Right lobe of liver (tissue), 6 donors: ENCODE measurements at regions not wholly inside any gene's neighbourhood (a gene's known extent, or its start where the extent isn't known, plus 50 kb on each side); places are given as distances from the start of the nearest gene placed in this dataset.

Experiments used
- ATAC-seq, 4 donors: fragments of 200-7000 bp; cut with Tn5 transposase; one replicate each; pipeline ENCODE4 v1.9.1; 2020; ENCODE audit warnings: mild to moderate bottlenecking in 4 of 4, moderate library complexity in 4 of 4
- DNase-seq, 3 donors: peaks; one replicate each; pipeline ENCODE4 v3.0.0-alpha.2; 2020
- H3K27ac ChIP-seq, 3 donors: fragments of 200-600 bp; one replicate each; pipeline ENCODE4 v1.8.0; 2022
- H3K27me3 ChIP-seq, 2 donors: fragments of 200-600 bp; one replicate each; pipeline ENCODE4 v1.8.0; 2022
- H3K36me3 ChIP-seq, 4 donors: fragments of 200-600 bp; sonication (generic) in 1 of 4; one replicate each; pipeline versions ENCODE4 v1.5.1 to v1.8.0; 2017 to 2022; ENCODE audit warnings: control low read depth in 1 of 4
- H3K4me1 ChIP-seq, 4 donors: fragments of 200-600 bp; sonication (generic) in 1 of 4; one replicate each; pipeline versions ENCODE4 v1.5.1 to v1.8.0; 2017 to 2022; ENCODE audit warnings: control low read depth in 1 of 4
- H3K4me3 ChIP-seq, 3 donors: fragments of 200-600 bp; one replicate each; pipeline ENCODE4 v1.8.0; 2022
- H3K9me3 ChIP-seq, 4 donors: fragments of 200-600 bp; sonication (generic) in 1 of 4; one replicate each; pipeline versions ENCODE4 v1.5.1 to v1.8.0; 2017 to 2022; ENCODE audit warnings: control low read depth in 1 of 4
- CTCF ChIP-seq, 4 donors: fragments of 200-600 bp in 3 of 4; fragments of 450-650 bp in 1 of 4; IDR thresholded peaks; one replicate each; pipeline versions ENCODE4 v1.5.1 to v1.8.0; 2016 to 2022; ENCODE audit warnings: antibody characterized with exemption in 4 of 4, mild to moderate bottlenecking in 2 of 4
- POLR2A ChIP-seq: fragments of 450-650 bp; IDR thresholded peaks from one replicate; pipeline ENCODE4 v1.6.1; 2017; ENCODE audit warnings: antibody characterized with exemption, mild to moderate bottlenecking
- WGBS: methylation state at CpG from one replicate; pipeline ENCODE4 v1.1.6; 2018; ENCODE audit warnings: low coverage, low lambda C conversion rate; ENCODE audit not compliant: insufficient coverage; ENCODE audit errors: missing lambda C conversion rate; 5-methylcytosine and 5-hydroxymethylcytosine counted together
- intact Hi-C, 2 donors: fragments of 100-400 bp; cut with DNase I; formaldehyde crosslinking; loops; one replicate each; pipeline versions ENCODE4 v1.11.2 to v1.14.1; 2022
- donor health status: DM: no; HTN: yes; CAD: no.
- donor health status: DM: no; HTN: no; CAD: no.
- donor health status: DM: no; HTN: no; CAD: no.
- donor health status: DM: no; HTN: yes; CAD: no.
- donor health status: DM: no; HTN: yes; CAD: no.

- no peaks in the 10 kb centered on the region for H3K27me3 ChIP-seq
- TF ChIP-seq POLR2A, result no peak
- TF ChIP-seq CTCF (IDR thresholded peaks at IDR 0.05), result no peak
- intact Hi-C loops, result no loop called here
- no peaks in the 10 kb centered on the region for H3K4me1 ChIP-seq
- no peak overlapping the region for H3K4me3 ChIP-seq
- 17% methylated on average over 2 of the region's 2 CpGs for WGBS
- no peak overlapping the region for H3K27ac ChIP-seq
- DNase-seq (no peak), ATAC-seq (no peak)
- H3K36me3 ChIP-seq, result no peaks in the 10 kb centered on the region
- H3K9me3 ChIP-seq, result no peaks in the 10 kb centered on the region
Observed at GRCh38 chr10:6657196-6657595, 77.1 kb upstream of the PRKCQ start.

GRCh38 chr10:6654571-6654970, 74.5 kb upstream of the PRKCQ start:
- Histone ChIP-seq H3K9me3 (no peaks in the 10 kb centered on the region), H3K36me3 (no peaks in the 10 kb centered on the region), H3K4me1 (no peaks in the 10 kb centered on the region), H3K27ac (no peak overlapping the region), H3K27me3 (no peaks in the 10 kb centered on the region), H3K4me3 (no peak overlapping the region)
- no peak for DNase-seq
- WGBS, result 68% methylated on average over 2 of the region's 2 CpGs
- intact Hi-C loops, result no loop called here
- TF ChIP-seq CTCF (IDR thresholded peaks at IDR 0.05) (no peak), POLR2A (no peak)
- ATAC-seq, result no peak

- WGBS, result 67% methylated on average over 6 of the region's 6 CpGs
- Histone ChIP-seq H3K4me1 (no peaks in the 10 kb centered on the region), H3K27ac (no peak overlapping the region), H3K36me3 (no peaks in the 10 kb centered on the region), H3K27me3 (no peaks in the 10 kb centered on the region), H3K9me3 (no peaks in the 10 kb centered on the region), H3K4me3 (no peak overlapping the region)
- intact Hi-C loops, result no loop called here
- DNase-seq, result no peak
- TF ChIP-seq POLR2A, result no peak
- TF ChIP-seq CTCF (IDR thresholded peaks at IDR 0.05), result no peak
- ATAC-seq, result no peak
Observed at GRCh38 chr10:6650586-6650985, 70.5 kb upstream of the PRKCQ start.

DNA sequence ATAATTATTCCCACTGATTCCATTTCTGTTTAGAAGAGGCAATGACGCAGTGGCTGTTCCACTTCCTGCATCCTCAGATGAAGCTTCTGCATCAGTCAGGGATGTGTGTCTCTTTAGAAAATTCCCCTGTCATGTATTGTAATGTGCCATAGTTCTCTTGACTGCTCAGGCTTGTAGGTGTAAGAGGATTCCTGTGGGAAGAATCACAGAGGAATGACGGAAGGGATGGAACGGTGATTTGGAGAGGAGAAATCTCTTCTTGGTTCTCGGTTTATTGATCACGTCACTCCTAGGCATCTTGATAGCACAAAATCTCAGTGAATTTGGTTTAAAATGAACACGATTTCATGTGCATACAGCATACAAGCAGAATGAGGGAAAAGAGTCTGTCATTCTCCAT, 69.8 kb upstream of the PRKCQ start:
- no peak overlapping the region for H3K4me3 ChIP-seq
- H3K9me3 ChIP-seq, result no peaks in the 10 kb centered on the region
- DNase-seq, result no peak
- H3K36me3 ChIP-seq, result no peaks in the 10 kb centered on the region
- no peaks in the 10 kb centered on the region for H3K4me1 ChIP-seq
- WGBS, result 57% methylated on average over 6 of the region's 6 CpGs
- ATAC-seq, result no peak
- TF ChIP-seq CTCF (IDR thresholded peaks at IDR 0.05) (no peak), POLR2A (no peak)
- intact Hi-C loops, result loop anchor here in 1 of 2 donors (10.0 kb wide), 1 partner anchor 75 kb away; no protein-coding TSS in a partner anchor
- no peak overlapping the region for H3K27ac ChIP-seq
- no peaks in the 10 kb centered on the region for H3K27me3 ChIP-seq
